Smooth muscle cell (in vitro differentiated cells): ENCODE measurements at regions not wholly inside any gene's neighbourhood (a gene's known extent, or its start where the extent isn't known, plus 50 kb on each side); places are given as distances from the start of the nearest gene placed in this dataset.
A peak's percentile ranks its signal among the peaks of the same experiment; 100 is the strongest.

Experiments used
- DNase-seq: peaks from one replicate; lab custom pipeline; 2025; ENCODE audit not compliant: unreplicated experiment; lab: John Stamatoyannopoulos, UW
- H2AFZ ChIP-seq: fragments of 200-600 bp; sonication (generic); 2 replicates; pipeline ENCODE4 v1.6.0; 2016; ENCODE audit warnings: antibody characterized with exemption, low read depth, mild to moderate bottlenecking
- H3F3A ChIP-seq: fragments of 200-600 bp; sonication (generic); 2 replicates; pipeline ENCODE4 v1.6.0; 2017; ENCODE audit warnings: antibody characterized with exemption, low read depth
- H3K27ac ChIP-seq: fragments of 200-600 bp; sonication (generic); 2 replicates; pipeline ENCODE4 v1.5.1; 2016; ENCODE audit warnings: low read depth, mild to moderate bottlenecking
- H3K27me3 ChIP-seq: fragments of 200-600 bp; sonication (generic); 2 replicates; pipeline ENCODE4 v1.6.1; 2016; ENCODE audit warnings: low read depth, mild to moderate bottlenecking
- H3K36me3 ChIP-seq: fragments of 200-600 bp; sonication (generic); 2 replicates; pipeline ENCODE4 v1.5.1; 2016; ENCODE audit warnings: low read depth
- H3K4me1 ChIP-seq: fragments of 200-600 bp; sonication (generic); 2 replicates; pipeline ENCODE4 v1.5.1; 2016; ENCODE audit warnings: low read depth
- H3K4me2 ChIP-seq: fragments of 200-600 bp; sonication (generic); 2 replicates; pipeline ENCODE4 v1.6.0; 2016; ENCODE audit warnings: mild to moderate bottlenecking
- H3K4me3 ChIP-seq: fragments of 200-600 bp; sonication (generic); 2 replicates; pipeline ENCODE4 v1.5.1; 2016; ENCODE audit warnings: mild to moderate bottlenecking
- H3K79me2 ChIP-seq: fragments of 200-600 bp; sonication (generic); 2 replicates; pipeline ENCODE4 v1.6.0; 2016; ENCODE audit warnings: low read depth, mild to moderate bottlenecking
- H3K9ac ChIP-seq: fragments of 200-600 bp; sonication (generic); 2 replicates; pipeline ENCODE4 v1.6.0; 2016; ENCODE audit warnings: low read depth
- H3K9me3 ChIP-seq: fragments of 200-600 bp; sonication (generic); replicated peaks from 2 replicates; pipeline ENCODE4 v1.5.1; 2016; ENCODE audit warnings: low read depth
- H4K20me1 ChIP-seq: fragments of 200-600 bp; sonication (generic); 2 replicates; pipeline ENCODE4 v1.6.0; 2016; ENCODE audit warnings: low read depth
- WGBS: methylation state at CpG from one replicate; pipeline ENCODE4 v1.1.7; 2016; ENCODE audit warnings: low lambda C conversion rate; 5-methylcytosine and 5-hydroxymethylcytosine counted together
- TF ChIP-seq, protein P1 (sequence below): fragments of 200-600 bp; sonication (generic); IDR thresholded peaks from 2 replicates; pipeline ENCODE4 v1.5.1; 2017; ENCODE audit warnings: borderline replicate concordance, mild to moderate bottlenecking, antibody characterized with exemption; ENCODE audit not compliant: insufficient read depth, poor library complexity, severe bottlenecking

DNA sequence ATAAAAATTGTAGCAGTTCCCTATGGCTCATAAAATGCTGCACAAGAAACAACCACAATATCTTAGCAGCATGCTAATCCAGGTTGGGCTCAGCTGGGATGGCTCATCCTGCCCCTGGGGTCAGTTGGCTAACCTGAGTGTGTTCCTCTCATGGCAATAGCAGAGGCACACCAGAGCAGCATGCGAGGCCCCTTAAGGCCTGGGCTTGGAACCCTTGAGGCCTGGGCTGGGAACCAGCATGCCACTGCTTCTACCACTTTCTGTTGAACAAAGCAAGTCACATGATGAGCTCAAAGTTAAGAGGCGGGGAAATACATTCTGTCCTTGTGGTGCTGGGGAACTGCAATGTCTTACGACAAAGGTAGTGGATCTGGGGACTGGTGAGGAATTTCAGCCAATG is 154.4 kb upstream of the FOXF1 start:
- DNase-seq = no peak

DNA sequence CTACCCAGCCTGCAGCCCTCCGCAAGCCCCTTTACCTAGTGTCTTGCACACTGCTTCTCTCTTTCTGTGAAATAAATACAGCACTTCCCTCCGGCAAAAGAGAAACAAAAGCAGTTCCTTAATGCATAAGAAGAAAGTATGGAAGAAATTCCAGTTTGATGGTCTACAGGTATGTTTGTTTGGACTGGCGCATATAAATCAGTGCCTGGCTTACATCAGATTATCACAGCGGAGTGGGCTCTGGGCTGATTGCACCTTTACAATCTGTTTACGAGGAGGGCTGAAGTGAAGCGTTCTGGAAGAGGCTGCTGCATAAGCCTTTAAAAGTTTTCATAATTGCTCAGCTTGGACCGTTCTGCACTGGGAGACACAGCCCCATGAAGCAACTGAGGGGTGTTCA is 153.5 kb upstream of the FOXF1 start:
- no peaks in the 10 kb centered on the region for H4K20me1 ChIP-seq
- no peak overlapping the region for H2AFZ ChIP-seq
- 54% methylated on average over 7 of the region's 7 CpGs for WGBS
- no peaks in the 10 kb centered on the region for H3K27me3 ChIP-seq
- H3K27ac ChIP-seq = no peak overlapping the region
- H3K9me3 ChIP-seq = no peaks in the 10 kb centered on the region
- TF ChIP-seq, protein P1, sequence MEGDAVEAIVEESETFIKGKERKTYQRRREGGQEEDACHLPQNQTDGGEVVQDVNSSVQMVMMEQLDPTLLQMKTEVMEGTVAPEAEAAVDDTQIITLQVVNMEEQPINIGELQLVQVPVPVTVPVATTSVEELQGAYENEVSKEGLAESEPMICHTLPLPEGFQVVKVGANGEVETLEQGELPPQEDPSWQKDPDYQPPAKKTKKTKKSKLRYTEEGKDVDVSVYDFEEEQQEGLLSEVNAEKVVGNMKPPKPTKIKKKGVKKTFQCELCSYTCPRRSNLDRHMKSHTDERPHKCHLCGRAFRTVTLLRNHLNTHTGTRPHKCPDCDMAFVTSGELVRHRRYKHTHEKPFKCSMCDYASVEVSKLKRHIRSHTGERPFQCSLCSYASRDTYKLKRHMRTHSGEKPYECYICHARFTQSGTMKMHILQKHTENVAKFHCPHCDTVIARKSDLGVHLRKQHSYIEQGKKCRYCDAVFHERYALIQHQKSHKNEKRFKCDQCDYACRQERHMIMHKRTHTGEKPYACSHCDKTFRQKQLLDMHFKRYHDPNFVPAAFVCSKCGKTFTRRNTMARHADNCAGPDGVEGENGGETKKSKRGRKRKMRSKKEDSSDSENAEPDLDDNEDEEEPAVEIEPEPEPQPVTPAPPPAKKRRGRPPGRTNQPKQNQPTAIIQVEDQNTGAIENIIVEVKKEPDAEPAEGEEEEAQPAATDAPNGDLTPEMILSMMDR = no peak
- H3F3A ChIP-seq = peaks cover 14% of the 10 kb centered on the region
- no peaks in the 10 kb centered on the region for H3K36me3 ChIP-seq
- H3K79me2 ChIP-seq = no peaks in the 10 kb centered on the region
- DNase-seq = no peak
- H3K4me1 ChIP-seq = peaks cover 4% of the 10 kb centered on the region
- no peak overlapping the region for H3K9ac ChIP-seq
- no peak overlapping the region for H3K4me2 ChIP-seq
- no peak overlapping the region for H3K4me3 ChIP-seq

More for the DNA sequence above, 154.4 kb upstream of the FOXF1 start:
- Histone ChIP-seq H3K4me2 (no peak overlapping the region), H3K4me1 (no peaks in the 10 kb centered on the region), H3K79me2 (no peaks in the 10 kb centered on the region), H2AFZ (no peak overlapping the region), H3K36me3 (no peaks in the 10 kb centered on the region), H3K9me3 (no peaks in the 10 kb centered on the region), H3K4me3 (no peak overlapping the region), H3K27me3 (no peaks in the 10 kb centered on the region), H4K20me1 (no peaks in the 10 kb centered on the region), H3F3A (peaks cover 14% of the 10 kb centered on the region), H3K27ac (peak overlapping the region; percentile 58), H3K9ac (no peak overlapping the region)
- 98% methylated on average over 3 of the region's 3 CpGs for WGBS
- TF ChIP-seq, protein P1 = no peak

DNA sequence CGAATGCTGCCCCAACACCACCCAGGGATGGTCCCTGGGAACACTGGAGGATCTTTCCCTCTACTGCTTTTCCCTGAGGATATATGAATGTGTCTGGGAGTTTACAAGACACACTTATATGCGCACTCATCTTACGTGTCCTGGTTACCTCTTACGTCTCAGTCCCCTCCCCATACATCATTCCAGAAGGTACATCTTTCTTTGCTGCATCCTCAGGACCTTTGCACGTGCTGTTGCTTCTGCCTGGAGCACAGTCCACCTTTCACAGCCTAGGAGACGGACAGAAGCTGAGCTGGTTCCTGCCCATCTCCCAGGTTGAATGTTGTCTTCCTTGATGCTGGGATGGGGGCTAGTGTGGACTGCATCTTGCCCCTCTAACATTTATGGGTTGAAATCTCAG is 153.0 kb upstream of the FOXF1 start:
- DNase-seq = no peak
- H3K9me3 ChIP-seq = no peaks in the 10 kb centered on the region
- H3K4me1 ChIP-seq = peaks cover 6% of the 10 kb centered on the region
- TF ChIP-seq, protein P1 = no peak
- no peaks in the 10 kb centered on the region for H3K27me3 ChIP-seq
- H2AFZ ChIP-seq = no peak overlapping the region
- no peak overlapping the region for H3K4me3 ChIP-seq
- no peak overlapping the region for H3K9ac ChIP-seq
- H3K4me2 ChIP-seq = no peak overlapping the region
- H4K20me1 ChIP-seq = no peaks in the 10 kb centered on the region
- H3K79me2 ChIP-seq = no peaks in the 10 kb centered on the region
- WGBS = 96% methylated on average over 6 of the region's 6 CpGs
- peaks cover 14% of the 10 kb centered on the region for H3F3A ChIP-seq
- H3K36me3 ChIP-seq = no peaks in the 10 kb centered on the region
- no peak overlapping the region for H3K27ac ChIP-seq

DNA sequence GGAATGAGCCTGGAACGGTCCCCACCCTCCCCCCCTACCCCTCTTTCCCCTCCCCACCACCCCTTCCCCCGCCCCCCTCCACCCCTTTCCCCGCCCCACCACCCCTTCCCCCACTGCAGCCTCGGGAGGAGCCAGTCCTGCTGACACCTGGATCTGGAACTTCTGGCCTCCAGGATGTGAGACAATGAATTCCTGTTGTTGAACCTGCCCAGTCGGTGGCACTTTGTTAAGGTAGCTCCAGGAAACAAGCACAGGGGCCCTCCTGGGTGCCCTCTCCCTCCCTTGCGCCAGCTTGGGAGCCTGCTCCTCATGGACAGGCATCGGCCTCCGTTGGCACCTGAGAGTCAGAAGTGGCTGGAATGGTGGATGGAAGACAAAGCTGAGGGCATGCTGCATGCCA is 152.4 kb upstream of the FOXF1 start:
- Histone ChIP-seq H4K20me1 (no peaks in the 10 kb centered on the region), H3K79me2 (no peaks in the 10 kb centered on the region), H3K27me3 (no peaks in the 10 kb centered on the region), H2AFZ (no peak overlapping the region), H3F3A (peaks cover 14% of the 10 kb centered on the region), H3K27ac (no peak overlapping the region), H3K4me2 (no peak overlapping the region), H3K4me3 (no peak overlapping the region), H3K9me3 (no peaks in the 10 kb centered on the region), H3K9ac (no peak overlapping the region), H3K4me1 (peaks cover 6% of the 10 kb centered on the region), H3K36me3 (no peaks in the 10 kb centered on the region)
- 84% methylated on average over 5 of the region's 8 CpGs for WGBS
- TF ChIP-seq, protein P1 = no peak
- no peak for DNase-seq
